ENCODE measurements at regions not wholly inside any gene's neighbourhood (a gene's known extent, or its start where the extent isn't known, plus 50 kb on each side); places are given as distances from the start of the nearest gene placed in this dataset.
"Not testable (repeated sequence)": the region's sequence is repeated elsewhere in the genome, so short reads cannot be mapped to it uniquely, and the experiment has no call there.

GRCh38 chrX:92774016-92774415, 899.4 kb downstream of the NAP1L3 start:
- BruUV-seq (replicated peaks); H3K36me3 ChIP-seq (ENCODE audit: insufficient read depth, low read length, poor library complexity, severe bottlenecking); CTCF ChIA-PET; H3K9me3 ChIP-seq (ENCODE audit: low read depth, low read length, poor library complexity, severe bottlenecking); H3K27ac ChIP-seq (ENCODE audit: low read depth, low read length, poor library complexity, severe bottlenecking); intact Hi-C loops (cut with micrococcal nuclease; ENCODE audit: unreplicated experiment); H3K4me1 ChIP-seq (ENCODE audit: insufficient read depth, low read length, poor library complexity, severe bottlenecking); H3K4me3 ChIP-seq (ENCODE audit: low read depth, low read length, poor library complexity, severe bottlenecking); H3K27me3 ChIP-seq (replicated peaks; ENCODE audit: insufficient read depth, low read depth, low read length, poor library complexity); POLR2A ChIA-PET (ENCODE audit: low non-redundant PET): not testable (repeated sequence)
- DNase-seq (ENCODE audit: low spot score) = peak; percentile 37

GRCh38 chrX:92760963-92761362, 912.4 kb downstream of the NAP1L3 start:
- BruUV-seq (replicated peaks); H3K36me3 ChIP-seq (ENCODE audit: insufficient read depth, low read length, poor library complexity, severe bottlenecking); H3K27me3 ChIP-seq (replicated peaks; ENCODE audit: insufficient read depth, low read depth, low read length, poor library complexity); H3K4me1 ChIP-seq (ENCODE audit: insufficient read depth, low read length, poor library complexity, severe bottlenecking); intact Hi-C loops (cut with micrococcal nuclease; ENCODE audit: unreplicated experiment); H3K9me3 ChIP-seq (ENCODE audit: low read depth, low read length, poor library complexity, severe bottlenecking); POLR2A ChIA-PET (ENCODE audit: low non-redundant PET); H3K27ac ChIP-seq (ENCODE audit: low read depth, low read length, poor library complexity, severe bottlenecking); CTCF ChIA-PET; H3K4me3 ChIP-seq (ENCODE audit: low read depth, low read length, poor library complexity, severe bottlenecking); DNase-seq (ENCODE audit: low spot score): not testable (repeated sequence)
